ENCODE measurements at regions not wholly inside any gene's neighbourhood (a gene's known extent, or its start where the extent isn't known, plus 50 kb on each side); places are given as distances from the start of the nearest gene placed in this dataset.

DNA sequence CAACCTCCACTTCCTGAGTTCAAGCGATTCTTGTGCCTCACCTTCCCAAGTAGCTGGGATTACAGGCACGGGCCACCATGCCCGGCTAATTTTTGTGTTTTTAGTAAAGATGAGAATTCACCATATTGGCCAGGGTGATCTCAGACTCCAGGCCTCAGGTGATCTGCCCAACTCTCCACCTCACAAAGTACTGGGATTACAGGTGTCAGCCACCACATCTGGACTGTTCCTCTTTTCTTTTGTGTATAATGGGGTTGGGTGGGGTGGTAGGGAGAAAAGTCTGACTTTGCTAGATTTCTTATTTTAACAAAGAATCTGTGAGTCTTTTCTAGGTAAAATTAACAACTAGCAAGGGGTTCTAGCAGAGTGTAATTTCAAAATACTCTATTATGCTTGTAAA lies 92.7 kb upstream of the AMN1 start:
- TF ChIP-seq RFX5 (IDR thresholded peaks at IDR 0.05; ENCODE audit: borderline replicate concordance, low read depth, low read length) (no peak), EGR1 (IDR thresholded peaks at IDR 0.05; ENCODE audit: borderline replicate concordance, low read depth, low read length) (no peak), EZH2 (IDR thresholded peaks at IDR 0.05; ENCODE audit: low read depth, low read length, severe bottlenecking) (no peak), POLR2AphosphoS5 (IDR thresholded peaks at IDR 0.05; ENCODE audit: low read depth, low read length) (no peak), RXRA (IDR thresholded peaks at IDR 0.05; ENCODE audit: insufficient read depth, low read depth, low read length) (no peak), SRF (IDR thresholded peaks at IDR 0.05; ENCODE audit: low read depth, low read length) (no peak), NRF1 (IDR thresholded peaks at IDR 0.05; ENCODE audit: low read depth, low read length) (no peak)
- TF ChIP-seq, protein P1, sequence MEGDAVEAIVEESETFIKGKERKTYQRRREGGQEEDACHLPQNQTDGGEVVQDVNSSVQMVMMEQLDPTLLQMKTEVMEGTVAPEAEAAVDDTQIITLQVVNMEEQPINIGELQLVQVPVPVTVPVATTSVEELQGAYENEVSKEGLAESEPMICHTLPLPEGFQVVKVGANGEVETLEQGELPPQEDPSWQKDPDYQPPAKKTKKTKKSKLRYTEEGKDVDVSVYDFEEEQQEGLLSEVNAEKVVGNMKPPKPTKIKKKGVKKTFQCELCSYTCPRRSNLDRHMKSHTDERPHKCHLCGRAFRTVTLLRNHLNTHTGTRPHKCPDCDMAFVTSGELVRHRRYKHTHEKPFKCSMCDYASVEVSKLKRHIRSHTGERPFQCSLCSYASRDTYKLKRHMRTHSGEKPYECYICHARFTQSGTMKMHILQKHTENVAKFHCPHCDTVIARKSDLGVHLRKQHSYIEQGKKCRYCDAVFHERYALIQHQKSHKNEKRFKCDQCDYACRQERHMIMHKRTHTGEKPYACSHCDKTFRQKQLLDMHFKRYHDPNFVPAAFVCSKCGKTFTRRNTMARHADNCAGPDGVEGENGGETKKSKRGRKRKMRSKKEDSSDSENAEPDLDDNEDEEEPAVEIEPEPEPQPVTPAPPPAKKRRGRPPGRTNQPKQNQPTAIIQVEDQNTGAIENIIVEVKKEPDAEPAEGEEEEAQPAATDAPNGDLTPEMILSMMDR (IDR thresholded peaks at IDR 0.05; ENCODE audit: control extremely low read depth in 1 of 3, insufficient read depth in 1 of 3, low read depth in 1 of 3, low read length in 3 of 3), result no peak

Measured in H1 (cell line).